Ishikawa (cell line): ENCODE measurements at regions not wholly inside any gene's neighbourhood (a gene's known extent, or its start where the extent isn't known, plus 50 kb on each side); places are given as distances from the start of the nearest gene placed in this dataset.

Experiments
- EP300 ChIP-seq: IDR thresholded peaks from 2 replicates; pipeline ENCODE4 v1.6.1; 2012; ENCODE audit warnings: borderline replicate concordance
- RAD21 ChIP-seq: IDR thresholded peaks from 2 replicates; pipeline ENCODE4 v1.6.1; 2012; ENCODE audit warnings: low read depth
- TF ChIP-seq, protein P1 (sequence below): IDR thresholded peaks from 2 replicates; pipeline ENCODE4 v1.6.1; 2012; ENCODE audit warnings: low read depth, mild to moderate bottlenecking

DNA sequence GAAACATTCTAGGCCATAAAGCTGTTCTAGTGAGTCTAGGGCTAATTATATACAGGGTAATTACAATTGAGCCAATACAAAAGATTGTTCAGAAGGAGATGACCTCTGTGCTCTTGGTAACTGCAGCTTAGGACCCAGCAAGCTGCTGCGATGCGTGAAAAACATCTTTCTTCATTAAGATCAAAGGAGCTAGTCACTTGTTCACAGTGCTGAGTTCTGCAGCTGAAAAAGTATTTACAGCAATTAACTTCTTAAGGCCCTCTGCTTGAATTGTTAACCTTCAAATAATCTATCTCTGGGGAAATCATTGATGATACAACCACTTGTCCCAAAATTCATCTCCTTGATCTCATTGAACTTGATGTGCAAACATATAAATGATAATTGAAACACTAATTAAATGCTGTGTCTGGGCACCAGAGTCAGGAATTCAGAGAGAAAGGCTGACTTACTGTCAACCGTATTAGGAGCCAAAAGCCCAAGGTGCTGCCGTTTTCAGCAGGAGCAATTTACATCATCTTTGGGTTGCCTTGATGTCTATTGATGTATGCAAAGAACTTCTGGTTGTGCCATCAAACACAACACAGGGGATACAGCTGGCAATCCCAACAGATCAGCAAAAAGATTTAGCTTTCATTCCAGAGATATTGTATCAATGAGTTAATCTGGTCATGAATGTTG is 213.0 kb downstream of the NECTIN3 start:
- TF ChIP-seq EP300 (no peak), RAD21 (no peak)
- TF ChIP-seq, protein P1, sequence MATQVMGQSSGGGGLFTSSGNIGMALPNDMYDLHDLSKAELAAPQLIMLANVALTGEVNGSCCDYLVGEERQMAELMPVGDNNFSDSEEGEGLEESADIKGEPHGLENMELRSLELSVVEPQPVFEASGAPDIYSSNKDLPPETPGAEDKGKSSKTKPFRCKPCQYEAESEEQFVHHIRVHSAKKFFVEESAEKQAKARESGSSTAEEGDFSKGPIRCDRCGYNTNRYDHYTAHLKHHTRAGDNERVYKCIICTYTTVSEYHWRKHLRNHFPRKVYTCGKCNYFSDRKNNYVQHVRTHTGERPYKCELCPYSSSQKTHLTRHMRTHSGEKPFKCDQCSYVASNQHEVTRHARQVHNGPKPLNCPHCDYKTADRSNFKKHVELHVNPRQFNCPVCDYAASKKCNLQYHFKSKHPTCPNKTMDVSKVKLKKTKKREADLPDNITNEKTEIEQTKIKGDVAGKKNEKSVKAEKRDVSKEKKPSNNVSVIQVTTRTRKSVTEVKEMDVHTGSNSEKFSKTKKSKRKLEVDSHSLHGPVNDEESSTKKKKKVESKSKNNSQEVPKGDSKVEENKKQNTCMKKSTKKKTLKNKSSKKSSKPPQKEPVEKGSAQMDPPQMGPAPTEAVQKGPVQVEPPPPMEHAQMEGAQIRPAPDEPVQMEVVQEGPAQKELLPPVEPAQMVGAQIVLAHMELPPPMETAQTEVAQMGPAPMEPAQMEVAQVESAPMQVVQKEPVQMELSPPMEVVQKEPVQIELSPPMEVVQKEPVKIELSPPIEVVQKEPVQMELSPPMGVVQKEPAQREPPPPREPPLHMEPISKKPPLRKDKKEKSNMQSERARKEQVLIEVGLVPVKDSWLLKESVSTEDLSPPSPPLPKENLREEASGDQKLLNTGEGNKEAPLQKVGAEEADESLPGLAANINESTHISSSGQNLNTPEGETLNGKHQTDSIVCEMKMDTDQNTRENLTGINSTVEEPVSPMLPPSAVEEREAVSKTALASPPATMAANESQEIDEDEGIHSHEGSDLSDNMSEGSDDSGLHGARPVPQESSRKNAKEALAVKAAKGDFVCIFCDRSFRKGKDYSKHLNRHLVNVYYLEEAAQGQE, result no peak
